Lower leg skin (tissue), 4 donors: ENCODE measurements at regions not wholly inside any gene's neighbourhood (a gene's known extent, or its start where the extent isn't known, plus 50 kb on each side); places are given as distances from the start of the nearest gene placed in this dataset.
A peak's percentile ranks its signal among the peaks of the same experiment; 100 is the strongest.

ENCODE experiments used
- DNase-seq, 2 donors: peaks; one replicate each; pipeline ENCODE4 v3.0.0-alpha.2; 2019; ENCODE audit warnings: low spot score in 2 of 2
- H3K4me3 ChIP-seq: fragments of 200-600 bp; sonication (generic); 2 replicates; pipeline ENCODE4 v1.5.1; 2017; ENCODE audit warnings: mild to moderate bottlenecking, low read depth; ENCODE audit not compliant: poor library complexity, severe bottlenecking
- POLR2A ChIP-seq, 2 donors: fragments of 450-650 bp; IDR thresholded peaks; one replicate each; pipeline ENCODE4 v1.6.1; 2016 to 2017; ENCODE audit warnings: antibody characterized with exemption in 2 of 2, mild to moderate bottlenecking in 1 of 2, moderate library complexity in 1 of 2
- WGBS, 2 donors: methylation state at CpG; one replicate each; pipeline ENCODE4 v1.1.5; 2018; 5-methylcytosine and 5-hydroxymethylcytosine counted together
- intact Hi-C: fragments of 100-400 bp; cut with DNase I; formaldehyde crosslinking; loops from one replicate; pipeline ENCODE4 v1.15.0; 2023; ENCODE audit warnings: low total_unique reads
- TF ChIP-seq, protein P1 (sequence below), 3 donors: fragments of 450-650 bp; IDR thresholded peaks; one replicate each; pipeline ENCODE4 v1.5.1; 2016; ENCODE audit warnings: antibody characterized with exemption in 3 of 3, mild to moderate bottlenecking in 3 of 3, moderate library complexity in 2 of 3

DNA sequence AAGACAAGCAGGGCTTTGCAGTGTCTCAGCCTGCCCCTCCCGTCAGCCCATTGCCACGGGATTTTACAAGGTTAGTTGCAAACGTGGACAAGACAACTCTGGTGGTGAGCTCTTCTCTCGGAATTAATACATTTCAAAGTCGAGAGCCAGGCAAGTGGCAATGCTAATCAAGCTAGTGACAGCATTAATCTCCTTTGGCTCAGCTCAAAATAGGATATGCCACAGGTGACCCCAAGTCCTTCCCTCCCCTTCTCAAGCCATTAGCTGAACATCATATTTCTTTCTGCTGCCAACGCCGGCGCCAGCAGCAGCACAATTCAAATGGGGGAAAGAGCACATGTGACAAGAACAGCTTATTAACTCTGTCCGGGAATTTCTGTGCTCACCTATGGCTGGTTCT, 190.1 kb downstream of the ATPSCKMT start:
- peak in 1 of 2 donors; percentile 13 for DNase-seq
- no peak for TF ChIP-seq POLR2A (IDR thresholded peaks at IDR 0.05)
- TF ChIP-seq, protein P1, sequence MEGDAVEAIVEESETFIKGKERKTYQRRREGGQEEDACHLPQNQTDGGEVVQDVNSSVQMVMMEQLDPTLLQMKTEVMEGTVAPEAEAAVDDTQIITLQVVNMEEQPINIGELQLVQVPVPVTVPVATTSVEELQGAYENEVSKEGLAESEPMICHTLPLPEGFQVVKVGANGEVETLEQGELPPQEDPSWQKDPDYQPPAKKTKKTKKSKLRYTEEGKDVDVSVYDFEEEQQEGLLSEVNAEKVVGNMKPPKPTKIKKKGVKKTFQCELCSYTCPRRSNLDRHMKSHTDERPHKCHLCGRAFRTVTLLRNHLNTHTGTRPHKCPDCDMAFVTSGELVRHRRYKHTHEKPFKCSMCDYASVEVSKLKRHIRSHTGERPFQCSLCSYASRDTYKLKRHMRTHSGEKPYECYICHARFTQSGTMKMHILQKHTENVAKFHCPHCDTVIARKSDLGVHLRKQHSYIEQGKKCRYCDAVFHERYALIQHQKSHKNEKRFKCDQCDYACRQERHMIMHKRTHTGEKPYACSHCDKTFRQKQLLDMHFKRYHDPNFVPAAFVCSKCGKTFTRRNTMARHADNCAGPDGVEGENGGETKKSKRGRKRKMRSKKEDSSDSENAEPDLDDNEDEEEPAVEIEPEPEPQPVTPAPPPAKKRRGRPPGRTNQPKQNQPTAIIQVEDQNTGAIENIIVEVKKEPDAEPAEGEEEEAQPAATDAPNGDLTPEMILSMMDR (IDR thresholded peaks at IDR 0.05): no peak
- intact Hi-C loops: no loop called here
- no peak overlapping the region for H3K4me3 ChIP-seq
- WGBS, 2 donors: 42 to 49% methylated on average over 9 of the region's 9 CpGs

DNA sequence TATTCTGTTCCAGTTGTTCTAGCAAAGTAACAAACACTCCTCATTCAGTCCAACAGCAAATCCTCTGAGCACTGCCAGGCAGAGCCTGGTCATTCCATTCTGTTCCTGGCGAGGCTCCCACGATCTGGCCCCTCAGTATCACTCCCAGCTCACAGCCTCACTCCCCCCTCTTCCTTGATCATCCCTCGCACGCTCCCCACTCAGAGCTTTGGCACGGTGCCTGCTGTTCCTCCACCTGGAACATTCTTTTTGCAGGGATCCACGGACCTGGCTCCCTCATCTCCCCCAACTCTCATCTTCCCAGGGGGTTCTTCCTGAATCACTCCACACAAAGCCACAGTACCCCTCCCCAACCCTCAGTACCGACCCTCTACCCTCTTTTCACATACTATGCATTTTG, 192.3 kb downstream of the ATPSCKMT start:
- 45 to 56% methylated on average over 7 of the region's 7 CpGs for WGBS, 2 donors
- DNase-seq: peak in 1 of 2 donors; percentile 70
- TF ChIP-seq POLR2A (IDR thresholded peaks at IDR 0.05): no peak
- TF ChIP-seq, protein P1 (IDR thresholded peaks at IDR 0.05): no peak
- intact Hi-C loops: no loop called here
- no peak overlapping the region for H3K4me3 ChIP-seq

DNA sequence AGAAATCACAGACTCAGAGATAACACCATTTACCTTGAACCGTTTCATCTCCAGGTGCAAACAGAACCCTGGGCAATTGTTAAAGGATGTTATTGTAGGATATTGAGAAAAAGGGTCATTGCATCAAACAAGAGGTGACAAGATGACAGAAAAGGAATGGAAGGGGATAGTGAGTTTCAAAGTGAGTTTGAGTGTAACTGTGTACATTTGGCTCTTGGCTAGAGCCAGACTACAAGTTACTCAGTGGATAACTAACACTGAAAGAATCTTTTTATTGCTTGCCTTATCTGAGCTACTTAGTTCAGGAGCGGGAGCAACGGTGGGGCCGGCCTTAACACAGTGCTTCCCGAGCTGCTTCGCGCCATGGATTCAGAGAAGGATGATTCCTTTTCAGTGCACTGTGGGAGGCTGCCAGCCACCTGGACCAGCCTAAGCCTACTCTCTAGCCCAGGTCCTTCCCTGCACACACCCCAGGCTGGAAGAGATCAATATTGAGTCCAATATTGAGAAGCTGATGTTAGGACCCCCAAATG, 193.4 kb downstream of the ATPSCKMT start:
- no peak for TF ChIP-seq POLR2A (IDR thresholded peaks at IDR 0.05)
- TF ChIP-seq, protein P1 (IDR thresholded peaks at IDR 0.05): no peak
- DNase-seq: peak in 1 of 2 donors; percentile 36
- intact Hi-C loops: no loop called here
- 57 to 60% methylated on average over 7 of the region's 7 CpGs for WGBS, 2 donors
- H3K4me3 ChIP-seq: no peak overlapping the region

DNA sequence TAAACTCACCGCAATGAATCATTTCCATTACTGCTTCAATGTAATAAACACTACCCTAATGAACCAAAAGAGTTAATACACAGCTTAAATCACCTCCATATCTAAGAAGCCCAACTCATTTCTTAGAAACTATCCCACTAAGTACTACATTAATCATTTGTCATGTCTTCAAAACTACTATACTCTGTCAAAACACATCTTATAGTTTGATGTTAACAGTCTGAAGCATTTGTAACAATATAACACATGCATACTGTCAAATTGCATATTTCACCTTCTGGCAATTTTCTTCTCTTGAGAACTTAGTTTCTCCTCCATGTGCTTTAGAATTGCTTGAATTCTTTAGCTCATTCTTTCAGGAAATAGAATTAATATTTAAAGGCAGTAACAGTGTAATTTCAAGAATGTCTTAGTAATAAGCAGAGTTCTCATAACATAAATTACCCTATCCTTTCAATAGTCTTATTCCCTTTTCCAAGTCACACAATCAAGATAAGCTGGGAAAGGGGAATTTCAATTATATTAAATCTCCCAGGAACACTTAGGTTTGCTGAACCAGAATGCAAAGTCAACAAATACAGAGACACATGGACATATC, 199.7 kb downstream of the ATPSCKMT start:
- WGBS, 2 donors: 48 to 49% methylated on average over 1 of the region's 1 CpG
- no peak for DNase-seq
- TF ChIP-seq POLR2A (IDR thresholded peaks at IDR 0.05): no peak
- TF ChIP-seq, protein P1 (IDR thresholded peaks at IDR 0.05): no peak
- no peak overlapping the region for H3K4me3 ChIP-seq
- intact Hi-C loops: no loop called here

DNA sequence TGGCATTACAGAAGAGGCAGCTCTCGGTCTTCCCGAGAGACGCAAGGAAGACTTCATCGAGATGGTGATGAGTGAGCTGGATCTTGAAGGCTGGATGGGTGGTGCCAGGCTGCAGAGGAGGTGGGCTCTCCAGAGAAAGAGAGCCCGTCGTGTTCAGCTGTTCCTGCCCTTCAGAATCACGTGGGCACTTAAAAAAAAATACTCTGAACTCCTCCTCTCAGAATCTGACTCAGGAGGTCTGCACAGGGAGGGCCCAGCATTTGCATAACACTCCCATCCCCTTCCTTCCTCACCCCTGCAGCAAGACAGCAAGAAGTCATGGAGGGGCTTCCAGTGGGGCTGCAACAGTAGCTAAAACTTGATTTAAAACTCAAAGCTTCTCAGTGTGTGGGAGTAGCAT, 203.0 kb downstream of the ATPSCKMT start:
- TF ChIP-seq, protein P1 (IDR thresholded peaks at IDR 0.05): no peak
- no peak for TF ChIP-seq POLR2A (IDR thresholded peaks at IDR 0.05)
- DNase-seq: peak in 1 of 2 donors; percentile 59
- no peak overlapping the region for H3K4me3 ChIP-seq
- intact Hi-C loops: no loop called here
- 73 to 74% methylated on average over 7 of the region's 7 CpGs for WGBS, 2 donors

DNA sequence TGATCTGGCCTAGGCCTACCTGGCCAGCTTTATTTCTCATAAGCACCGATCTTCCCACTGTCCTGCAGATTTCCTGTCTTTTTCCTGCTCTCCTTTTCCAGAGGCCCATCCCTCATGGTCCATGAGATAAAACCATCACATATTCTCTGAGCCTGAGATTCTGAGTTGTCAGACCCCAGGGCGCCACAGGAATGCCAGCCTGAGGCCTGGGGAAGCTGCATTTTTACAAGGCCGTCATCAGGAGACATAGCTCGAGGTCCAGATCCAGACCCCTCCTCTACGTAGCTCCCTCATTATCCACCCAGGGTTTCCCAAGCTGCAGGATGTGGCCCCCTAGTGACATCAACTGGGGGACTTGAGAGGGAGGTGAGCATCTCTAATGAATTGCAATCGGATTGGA, 204.3 kb downstream of the ATPSCKMT start:
- DNase-seq: peak in 1 of 2 donors; percentile 57
- no peak overlapping the region for H3K4me3 ChIP-seq
- intact Hi-C loops: no loop called here
- 86 to 87% methylated on average over 6 of the region's 6 CpGs for WGBS, 2 donors
- TF ChIP-seq, protein P1 (IDR thresholded peaks at IDR 0.05): no peak
- TF ChIP-seq POLR2A (IDR thresholded peaks at IDR 0.05): no peak
